ENCODE measurements at regions not wholly inside any gene's neighbourhood (a gene's known extent, or its start where the extent isn't known, plus 50 kb on each side); places are given as distances from the start of the nearest gene placed in this dataset.

DNA sequence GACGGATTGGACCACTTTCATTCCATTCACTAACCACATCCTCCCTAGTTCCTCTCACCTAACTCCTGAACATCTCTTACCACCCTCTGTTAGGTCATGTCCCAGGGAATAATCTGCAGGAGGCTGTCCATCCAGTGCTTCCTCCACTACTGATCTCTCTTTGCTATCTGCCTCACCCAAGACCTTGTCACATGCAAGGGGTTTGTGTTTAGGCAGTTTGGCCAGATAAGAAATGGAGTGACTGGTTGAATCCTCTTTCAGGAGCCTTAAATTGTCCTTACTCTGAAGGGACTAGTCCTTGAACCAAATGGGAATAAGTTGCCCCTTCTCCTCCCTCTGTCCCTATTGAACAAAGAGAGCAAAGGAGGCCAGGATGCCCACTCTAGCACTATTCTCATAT, 249.2 kb upstream of the BTG1 start:
- TF ChIP-seq MAX (IDR thresholded peaks at IDR 0.05) (no peak), HOXA7 (CRISPR knock-in tag; IDR thresholded peaks at IDR 0.05) (no peak), POLR2A (IDR thresholded peaks at IDR 0.05; ENCODE audit: low read length) (no peak)
- TF ChIP-seq, protein P1, sequence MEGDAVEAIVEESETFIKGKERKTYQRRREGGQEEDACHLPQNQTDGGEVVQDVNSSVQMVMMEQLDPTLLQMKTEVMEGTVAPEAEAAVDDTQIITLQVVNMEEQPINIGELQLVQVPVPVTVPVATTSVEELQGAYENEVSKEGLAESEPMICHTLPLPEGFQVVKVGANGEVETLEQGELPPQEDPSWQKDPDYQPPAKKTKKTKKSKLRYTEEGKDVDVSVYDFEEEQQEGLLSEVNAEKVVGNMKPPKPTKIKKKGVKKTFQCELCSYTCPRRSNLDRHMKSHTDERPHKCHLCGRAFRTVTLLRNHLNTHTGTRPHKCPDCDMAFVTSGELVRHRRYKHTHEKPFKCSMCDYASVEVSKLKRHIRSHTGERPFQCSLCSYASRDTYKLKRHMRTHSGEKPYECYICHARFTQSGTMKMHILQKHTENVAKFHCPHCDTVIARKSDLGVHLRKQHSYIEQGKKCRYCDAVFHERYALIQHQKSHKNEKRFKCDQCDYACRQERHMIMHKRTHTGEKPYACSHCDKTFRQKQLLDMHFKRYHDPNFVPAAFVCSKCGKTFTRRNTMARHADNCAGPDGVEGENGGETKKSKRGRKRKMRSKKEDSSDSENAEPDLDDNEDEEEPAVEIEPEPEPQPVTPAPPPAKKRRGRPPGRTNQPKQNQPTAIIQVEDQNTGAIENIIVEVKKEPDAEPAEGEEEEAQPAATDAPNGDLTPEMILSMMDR (IDR thresholded peaks at IDR 0.05) = no peak

All from A549 (cell line).